Astrocyte of the spinal cord (primary cell): ENCODE measurements at regions not wholly inside any gene's neighbourhood (a gene's known extent, or its start where the extent isn't known, plus 50 kb on each side); places are given as distances from the start of the nearest gene placed in this dataset.

Experiments
- DNase-seq: peaks from one replicate; pipeline ENCODE4 v3.0.0; 2011; ENCODE audit warnings: low read depth, low spot score
- H3K4me3 ChIP-seq: 2 replicates; pipeline ENCODE4 v1.5.1; 2011; ENCODE audit warnings: low read depth, mild to moderate bottlenecking, low read length, moderate library complexity
- CTCF ChIP-seq: IDR thresholded peaks from 2 replicates; pipeline ENCODE4 v1.5.1; 2012; ENCODE audit warnings: low read depth, mild to moderate bottlenecking, low read length, inconsistent platforms
- in situ Hi-C: cut with HindIII; loops from 2 replicates; pipeline ENCODE4 v1.10.0; 2017; ENCODE audit warnings: low sequenced_read_pairs

GRCh38 chr1:22343456-22344328, 108.0 kb upstream of the ZBTB40 start:
- in situ Hi-C loops = no loop called here
- H3K4me3 ChIP-seq = no peak overlapping the region
- no peak for DNase-seq
- no peak for TF ChIP-seq CTCF

GRCh38 chr1:22344329-22344630, 107.4 kb upstream of the ZBTB40 start:
- H3K4me3 ChIP-seq = no peak overlapping the region
- in situ Hi-C loops = no loop called here
- no peak for DNase-seq
- TF ChIP-seq CTCF = no peak

- TF ChIP-seq CTCF = no peak
- in situ Hi-C loops = no loop called here
- DNase-seq = no peak
- H3K4me3 ChIP-seq = no peak overlapping the region
These were observed 106.6 kb upstream of the ZBTB40 start for GRCh38 chr1:22344851-22345560.

GRCh38 chr1:22347854-22348760, 103.5 kb upstream of the ZBTB40 start:
- H3K4me3 ChIP-seq = no peak overlapping the region
- in situ Hi-C loops = no loop called here
- no peak for TF ChIP-seq CTCF
- peak; percentile 35 for DNase-seq

- in situ Hi-C loops = no loop called here
- DNase-seq = no peak
- no peak for TF ChIP-seq CTCF
- no peak overlapping the region for H3K4me3 ChIP-seq
These were observed 102.1 kb upstream of the ZBTB40 start for GRCh38 chr1:22349362-22350043.
